H1 (cell line): ENCODE measurements at regions not wholly inside any gene's neighbourhood (a gene's known extent, or its start where the extent isn't known, plus 50 kb on each side); places are given as distances from the start of the nearest gene placed in this dataset.

Source experiments
- CBX5 ChIP-seq: fragments of 300-800, 300-1000 bp; sonication (generic); IDR thresholded peaks from 2 replicates; pipeline ENCODE4 v1.7.1; 2016; ENCODE audit warnings: antibody characterized with exemption, low read length, low read depth
- CHD7 ChIP-seq: fragments of 300-600 bp; sonication (generic); IDR thresholded peaks from 2 replicates; pipeline ENCODE4 v1.7.1; 2012; ENCODE audit warnings: low read length, moderate library complexity, mild to moderate bottlenecking, inconsistent platforms; ENCODE audit not compliant: insufficient replicate concordance
- EP300 ChIP-seq, 2 experiments: IDR thresholded peaks; 1 replicate in 1 of 2; 2 replicates in 1 of 2; pipeline ENCODE4 v1.6.1; 2011 to 2012; ENCODE audit warnings: low read depth in 2 of 2, low read length in 2 of 2, mild to moderate bottlenecking in 2 of 2, borderline replicate concordance in 1 of 2, inconsistent platforms in 1 of 2, moderate library complexity in 1 of 2
- MAX ChIP-seq: IDR thresholded peaks from 2 replicates; pipeline ENCODE4 v1.6.1; 2012; ENCODE audit warnings: inconsistent platforms
- RNF2 ChIP-seq: fragments of 200-900, 300-1000 bp; sonication (generic); IDR thresholded peaks from 2 replicates; pipeline ENCODE4 v1.7.1; 2016; ENCODE audit warnings: borderline replicate concordance, low read depth, mild to moderate bottlenecking, antibody characterized with exemption, low read length; ENCODE audit not compliant: poor library complexity, severe bottlenecking; ENCODE audit errors: missing control alignments
- SIN3A ChIP-seq, 2 experiments: IDR thresholded peaks in 1 of 2; conservative IDR thresholded peaks in 1 of 2; 2 replicates each; pipeline ENCODE4 v1.6.1; 2011 to 2012; ENCODE audit warnings: low read length in 2 of 2, improper control_type of control experiment in 1 of 2, low read depth in 1 of 2, mild to moderate bottlenecking in 1 of 2
- SUZ12 ChIP-seq: fragments of 200-600 bp; sonication (generic); IDR thresholded peaks from 2 replicates; pipeline ENCODE4 v1.6.1; 2012; ENCODE audit warnings: mild to moderate bottlenecking, inconsistent platforms, low read length, moderate library complexity, mixed read lengths
- TBP ChIP-seq: IDR thresholded peaks from 2 replicates; pipeline ENCODE4 v1.6.1; 2011; ENCODE audit warnings: low read depth, low read length, improper control_type of control experiment

- TF ChIP-seq CHD7: no peak
- no peak for TF ChIP-seq TBP
- TF ChIP-seq SIN3A (conservative IDR thresholded peaks at IDR 0.05 in 1 of 2, IDR thresholded peaks at IDR 0.05 in 1 of 2; ENCODE audit: low read depth in 1 of 2, low read length in 2 of 2): no peak
- TF ChIP-seq CBX5: no peak
- no peak for TF ChIP-seq EP300 (IDR thresholded peaks at IDR 0.05; ENCODE audit: borderline replicate concordance in 1 of 2, low read depth in 2 of 2, low read length in 2 of 2)
- no peak for TF ChIP-seq MAX
- no peak for TF ChIP-seq RNF2
- TF ChIP-seq SUZ12: no peak
These were observed 96.8 kb upstream of the CDC42EP3 start (continued) for GRCh38 chr2:37767959-37768925.
